Stimulated activated CD4-positive, alpha-beta T cell treated with anti-CD3 and anti-CD28 coated beads, Interleukin-1b, Interleukin-23, amount 100 ng/mL, for 1 hour (primary cell): ENCODE measurements at regions not wholly inside any gene's neighbourhood (a gene's known extent, or its start where the extent isn't known, plus 50 kb on each side); places are given as distances from the start of the nearest gene placed in this dataset.

Source experiments
- DNase-seq, 2 donors: peaks; one replicate each; pipeline ENCODE4 v3.0.0-alpha.2; 2020; ENCODE audit warnings: low read depth in 2 of 2

- no peak for DNase-seq
Measured at GRCh38 chr6:105907991-105908390, 178.1 kb upstream of the PRDM1 start.

- no peak for DNase-seq
Measured at GRCh38 chr6:105907301-105907700, 178.8 kb upstream of the PRDM1 start.

DNA sequence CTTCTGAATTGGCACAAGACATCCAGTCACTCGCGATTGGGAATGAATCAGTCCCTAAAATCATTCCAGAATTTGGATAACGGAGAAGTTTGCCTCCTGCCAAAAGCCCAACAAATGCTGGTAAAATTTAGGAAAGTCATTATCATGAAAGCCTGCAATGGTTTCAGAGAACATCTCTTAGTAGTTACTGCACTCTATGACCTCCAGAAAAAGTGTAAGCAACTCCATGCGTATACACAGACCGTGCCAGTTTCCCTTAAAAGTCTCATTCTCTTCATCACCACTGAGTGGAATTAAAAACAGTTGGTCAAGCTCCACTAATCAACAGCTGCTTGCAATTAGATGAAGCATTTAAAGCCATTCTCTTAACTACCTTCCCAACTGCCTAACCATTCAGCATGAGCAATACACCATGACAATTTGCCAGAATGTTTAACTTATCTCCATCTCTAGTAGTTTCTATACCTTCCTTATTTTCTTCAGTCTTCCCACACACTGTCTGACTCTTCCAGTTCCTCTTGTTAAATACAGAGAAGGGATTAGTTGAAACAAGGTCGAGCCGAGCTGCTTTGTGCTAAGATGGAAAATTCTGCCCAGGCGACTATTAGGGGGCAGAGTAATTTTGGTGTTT is 183.6 kb upstream of the PRDM1 start:
- DNase-seq: no peak

- DNase-seq: no peak
Measured at GRCh38 chr6:105901583-105901982, 184.6 kb upstream of the PRDM1 start.

DNA sequence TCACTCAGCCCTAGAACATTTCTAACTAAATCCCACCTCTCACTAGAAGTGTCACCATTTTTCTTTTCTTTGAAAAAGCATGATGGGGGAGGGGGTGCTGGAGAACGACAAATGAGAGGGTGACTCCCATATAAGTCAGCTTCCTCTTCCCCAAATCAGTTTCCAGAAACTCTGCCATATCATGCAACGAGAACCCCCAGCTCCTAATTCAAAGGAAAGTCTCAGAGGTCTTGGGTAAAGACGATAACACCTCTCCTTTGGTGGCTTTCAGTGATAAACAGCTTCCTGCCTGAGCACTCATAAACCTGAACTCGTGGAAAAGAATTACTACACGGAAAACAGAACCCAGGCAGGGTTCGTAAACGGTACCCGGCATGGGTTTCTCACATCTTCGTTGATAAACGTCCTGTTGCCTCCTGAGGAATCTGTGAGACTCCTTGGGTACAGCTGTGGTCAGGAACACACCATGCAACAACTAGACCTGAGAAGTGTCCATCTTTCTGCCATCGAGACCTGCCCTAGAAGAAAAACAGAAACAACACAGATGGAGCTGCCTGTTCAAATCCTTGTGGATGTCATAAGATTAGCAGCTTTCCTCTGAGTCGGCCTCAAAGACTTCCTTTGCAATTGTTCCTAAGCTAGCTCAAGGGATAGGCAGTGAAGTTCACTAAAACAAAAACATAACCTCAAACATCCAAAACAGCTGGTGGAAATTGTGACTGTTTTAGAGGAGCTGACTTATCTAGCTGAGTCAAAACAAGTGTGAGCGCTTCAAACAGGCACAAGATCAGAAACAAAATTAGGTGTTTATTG is 185.8 kb upstream of the PRDM1 start:
- no peak for DNase-seq

- DNase-seq: no peak
Measured at GRCh38 chr6:105898286-105898685, 187.8 kb upstream of the PRDM1 start.

- no peak for DNase-seq
Measured at GRCh38 chr6:105897131-105897530, 189.0 kb upstream of the PRDM1 start.

DNA sequence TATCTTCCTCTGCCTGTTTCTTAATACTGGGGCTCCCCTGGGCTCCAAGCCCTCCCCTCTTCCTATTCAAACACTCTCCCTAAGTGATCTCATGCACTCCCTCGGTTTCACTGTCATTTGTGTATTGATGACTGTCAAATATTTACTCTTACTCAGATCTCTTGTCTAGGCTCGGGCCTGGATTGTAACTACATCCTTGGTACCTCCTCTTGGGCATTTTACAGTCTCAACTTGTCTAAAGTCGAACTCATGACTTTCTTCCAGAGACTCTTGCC is 189.4 kb upstream of the PRDM1 start:
- no peak for DNase-seq

DNA sequence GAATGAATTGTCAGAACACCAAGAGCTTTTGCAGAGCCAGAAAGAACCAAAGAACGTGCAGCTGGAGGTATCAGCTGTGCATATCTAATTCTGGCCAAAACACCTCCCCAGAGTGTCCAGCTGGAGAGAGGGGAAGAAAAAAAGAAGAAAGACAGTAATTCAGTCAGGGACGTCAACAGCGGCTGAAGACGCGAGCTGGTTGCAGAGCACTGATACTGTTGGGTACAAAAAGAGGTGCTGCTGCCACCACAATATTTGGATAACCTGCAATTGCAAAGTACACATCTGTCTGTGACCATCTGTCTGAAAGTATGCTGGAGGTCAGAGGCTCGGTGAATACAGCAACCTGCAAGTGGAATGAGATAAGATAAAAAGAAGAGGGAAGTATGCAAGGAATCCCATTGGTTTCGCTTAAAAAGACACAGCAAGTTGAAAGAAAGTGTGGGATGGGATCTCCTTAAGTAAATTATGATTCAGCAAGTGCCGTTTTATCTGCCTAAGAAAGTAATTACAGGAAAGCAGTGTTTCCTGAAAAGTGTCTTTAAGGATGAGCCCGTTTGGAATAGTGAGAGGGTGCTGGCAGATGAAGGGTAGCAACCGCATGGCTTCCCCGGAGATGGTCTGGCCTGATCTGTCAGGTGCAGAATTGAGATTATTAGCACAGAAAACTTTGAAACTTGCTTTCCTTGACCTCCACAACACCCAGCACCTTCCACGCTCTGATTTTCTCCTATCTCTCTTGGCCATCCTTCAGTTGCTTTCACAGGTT is 189.9 kb upstream of the PRDM1 start:
- DNase-seq: no peak

DNA sequence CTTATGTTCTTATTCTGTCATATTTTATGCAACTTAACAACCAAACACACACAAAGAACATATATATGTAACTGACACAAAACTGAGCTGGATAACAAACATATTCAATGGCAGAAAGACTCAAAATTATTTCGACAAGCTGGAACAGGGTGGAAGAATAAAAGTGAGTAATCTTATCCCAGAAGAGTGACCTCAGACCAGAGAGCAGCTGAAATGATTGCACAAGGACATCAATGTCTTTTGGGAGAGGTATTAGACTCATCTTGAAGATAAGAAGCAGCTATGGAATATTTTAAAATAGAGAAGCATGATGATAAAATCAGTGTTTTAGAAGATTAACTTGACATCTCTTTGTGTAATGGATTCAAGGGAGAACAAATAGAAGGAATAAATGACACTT is 191.6 kb upstream of the PRDM1 start:
- DNase-seq: no peak

- no peak for DNase-seq
Measured at GRCh38 chr6:105893741-105894140, 192.4 kb upstream of the PRDM1 start.

GRCh38 chr6:105892577-105893262 is 193.4 kb upstream of the PRDM1 start:
- DNase-seq: no peak

DNA sequence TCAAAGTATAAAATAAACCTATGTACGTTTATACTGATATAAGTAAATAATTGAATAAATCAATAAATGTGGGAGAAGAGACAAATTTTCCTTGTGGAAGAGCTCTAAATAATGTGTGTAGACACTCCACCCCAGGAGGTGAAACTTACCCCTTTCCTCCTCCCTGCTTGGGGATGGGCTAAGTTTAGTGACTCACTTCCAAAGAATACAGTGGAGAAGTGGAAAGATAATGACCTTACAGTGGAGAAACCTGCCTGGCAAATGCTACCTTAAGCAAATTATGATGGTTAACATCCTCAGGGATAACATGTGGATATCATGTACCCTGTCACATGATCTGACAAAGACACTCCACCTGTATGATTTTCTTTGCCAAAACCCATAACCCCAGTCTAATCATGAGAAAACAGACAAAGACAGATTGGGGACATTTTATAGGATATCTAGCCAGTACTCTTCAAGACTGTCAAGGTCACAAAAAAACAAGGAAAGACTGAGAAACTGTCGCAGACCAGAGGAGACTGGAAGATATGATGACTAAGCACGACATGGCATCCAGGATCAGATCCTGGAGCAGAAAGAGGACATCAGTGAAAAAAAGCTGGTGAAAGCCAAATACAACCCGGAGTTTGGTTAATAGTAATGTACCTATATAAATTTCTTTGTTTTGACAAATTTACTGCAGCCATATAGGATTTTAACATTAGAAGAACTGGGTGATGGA is 195.5 kb upstream of the PRDM1 start:
- DNase-seq: no peak

- DNase-seq: no peak
Measured at GRCh38 chr6:105889902-105890301, 196.2 kb upstream of the PRDM1 start.

- DNase-seq: no peak
Measured at GRCh38 chr6:105886814-105887544, 199.2 kb upstream of the PRDM1 start.

DNA sequence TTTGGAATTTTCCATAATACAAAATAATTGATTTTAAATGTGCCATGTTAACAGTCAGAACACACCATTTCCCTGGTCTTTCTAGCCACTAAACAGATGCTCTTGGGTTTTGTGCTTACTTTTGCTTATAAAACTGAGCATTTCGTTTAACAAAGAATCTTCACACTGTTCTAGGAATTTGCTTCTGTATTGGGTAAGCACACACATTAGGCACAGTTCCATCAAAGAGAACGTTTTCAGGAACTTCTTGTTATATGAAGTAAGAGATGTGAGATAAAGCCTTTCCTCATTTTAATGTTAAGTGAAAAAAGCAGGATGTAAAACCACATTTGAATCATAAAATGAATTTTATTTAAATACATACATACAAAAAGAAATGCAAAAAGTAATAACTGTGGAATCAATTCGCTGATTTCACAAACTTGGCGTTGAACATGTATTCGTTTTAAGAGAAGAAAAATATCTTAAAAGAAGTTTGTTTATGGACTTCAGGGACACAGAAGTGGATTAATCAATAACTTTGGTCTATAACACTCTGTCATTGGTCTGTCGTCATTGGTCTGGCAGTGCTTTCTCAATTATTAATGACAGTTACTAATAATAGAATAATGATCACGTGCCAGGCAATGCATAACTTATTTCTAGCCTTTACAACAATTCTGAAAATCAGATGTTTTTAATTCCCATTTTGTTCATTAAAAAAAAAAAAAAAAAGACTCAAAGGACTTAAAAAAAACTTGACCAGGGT is 199.9 kb upstream of the PRDM1 start:
- DNase-seq: no peak

DNA sequence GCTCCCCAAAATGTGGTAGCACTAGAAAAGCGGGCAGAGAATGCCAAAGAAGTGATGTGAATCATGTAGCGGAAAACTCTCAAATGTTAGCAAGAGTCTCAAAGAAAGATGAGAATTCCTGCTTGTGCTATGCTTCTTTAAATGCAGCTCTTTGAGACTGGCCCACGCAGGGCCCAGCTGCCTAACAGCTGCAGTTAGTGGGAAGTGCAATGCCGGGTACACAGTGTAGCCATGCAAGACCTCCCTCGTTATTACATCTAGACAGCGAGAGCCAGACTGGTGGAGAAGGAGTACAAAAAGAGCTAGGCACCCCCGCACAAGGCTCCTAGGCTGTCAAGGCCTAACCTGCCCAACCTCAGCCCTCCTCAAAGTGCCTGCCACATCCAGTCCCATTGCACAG is 201.7 kb upstream of the PRDM1 start:
- DNase-seq: no peak

GRCh38 chr6:105884011-105884410 is 202.1 kb upstream of the PRDM1 start:
- no peak for DNase-seq

DNA sequence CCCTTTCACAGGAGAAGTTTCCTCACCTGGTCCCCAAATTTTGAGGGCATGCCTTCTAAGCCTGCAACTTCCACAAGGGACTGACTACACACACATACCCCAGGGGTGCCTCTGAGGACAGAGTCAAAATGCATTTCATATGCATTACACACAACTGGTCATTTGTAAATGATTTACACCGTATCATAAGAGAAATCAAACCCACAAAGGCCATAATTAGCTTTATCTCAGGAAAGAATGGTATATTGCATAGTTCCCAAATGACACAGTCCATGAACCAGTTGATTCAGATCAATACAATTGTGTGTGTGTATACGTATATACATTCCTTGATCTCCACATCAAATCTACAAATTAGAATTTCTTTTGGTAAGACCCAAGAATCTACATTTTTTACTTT is 203.3 kb upstream of the PRDM1 start:
- DNase-seq: no peak

GRCh38 chr6:105882121-105882803 is 203.9 kb upstream of the PRDM1 start:
- DNase-seq: no peak
